A673 (cell line): ENCODE measurements at regions not wholly inside any gene's neighbourhood (a gene's known extent, or its start where the extent isn't known, plus 50 kb on each side); places are given as distances from the start of the nearest gene placed in this dataset.

ENCODE experiments used
- EZH2 ChIP-seq: fragments of 200-600 bp; sonication (generic); IDR thresholded peaks from 2 replicates; pipeline ENCODE4 v1.6.1; 2017; ENCODE audit warnings: borderline replicate concordance, low read depth, mild to moderate bottlenecking, mixed read lengths, antibody characterized with exemption, low read length; ENCODE audit not compliant: poor library complexity, severe bottlenecking
- TF ChIP-seq, protein P1 (sequence below): fragments of 300-800, 200-600 bp; sonication (generic); conservative IDR thresholded peaks from 2 replicates; pipeline ENCODE4 v1.5.1; 2017; ENCODE audit warnings: low read depth, mild to moderate bottlenecking, antibody characterized with exemption, low read length, moderate library complexity, mixed read lengths

DNA sequence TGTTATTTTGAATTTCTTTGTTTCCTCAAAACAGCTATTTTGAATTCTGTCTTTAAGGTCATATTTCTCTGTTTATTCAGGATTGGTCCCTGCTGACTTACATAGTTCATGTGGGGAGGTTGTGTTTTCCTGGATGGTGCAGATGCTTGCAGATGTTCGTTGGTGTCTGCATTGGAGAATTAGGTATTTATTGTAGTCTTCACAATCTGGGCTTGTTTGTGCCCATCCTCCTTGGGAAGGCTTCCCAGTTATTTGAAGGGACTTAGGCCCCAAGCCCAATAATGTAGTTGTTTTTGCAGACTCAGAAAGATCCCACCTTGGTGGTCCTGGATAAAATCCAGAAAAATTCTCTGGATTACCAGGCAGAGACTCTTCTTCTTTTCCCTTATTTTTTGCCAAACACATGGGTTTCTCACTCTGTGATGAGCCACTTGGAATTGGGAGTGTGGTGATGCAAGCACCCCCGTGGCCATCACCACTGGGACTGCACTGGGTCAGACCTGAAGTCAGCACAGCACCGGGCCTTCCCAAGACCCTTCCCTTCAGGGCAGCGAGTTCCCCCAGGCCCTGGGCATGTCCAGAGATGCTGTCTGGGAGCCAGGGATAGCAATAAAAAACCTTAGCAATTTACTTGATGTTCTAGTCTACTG is 81.6 kb upstream of the EZR start:
- TF ChIP-seq, protein P1, sequence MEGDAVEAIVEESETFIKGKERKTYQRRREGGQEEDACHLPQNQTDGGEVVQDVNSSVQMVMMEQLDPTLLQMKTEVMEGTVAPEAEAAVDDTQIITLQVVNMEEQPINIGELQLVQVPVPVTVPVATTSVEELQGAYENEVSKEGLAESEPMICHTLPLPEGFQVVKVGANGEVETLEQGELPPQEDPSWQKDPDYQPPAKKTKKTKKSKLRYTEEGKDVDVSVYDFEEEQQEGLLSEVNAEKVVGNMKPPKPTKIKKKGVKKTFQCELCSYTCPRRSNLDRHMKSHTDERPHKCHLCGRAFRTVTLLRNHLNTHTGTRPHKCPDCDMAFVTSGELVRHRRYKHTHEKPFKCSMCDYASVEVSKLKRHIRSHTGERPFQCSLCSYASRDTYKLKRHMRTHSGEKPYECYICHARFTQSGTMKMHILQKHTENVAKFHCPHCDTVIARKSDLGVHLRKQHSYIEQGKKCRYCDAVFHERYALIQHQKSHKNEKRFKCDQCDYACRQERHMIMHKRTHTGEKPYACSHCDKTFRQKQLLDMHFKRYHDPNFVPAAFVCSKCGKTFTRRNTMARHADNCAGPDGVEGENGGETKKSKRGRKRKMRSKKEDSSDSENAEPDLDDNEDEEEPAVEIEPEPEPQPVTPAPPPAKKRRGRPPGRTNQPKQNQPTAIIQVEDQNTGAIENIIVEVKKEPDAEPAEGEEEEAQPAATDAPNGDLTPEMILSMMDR: no peak
- TF ChIP-seq EZH2: no peak
